HAP-1 (cell line): ENCODE measurements at regions not wholly inside any gene's neighbourhood (a gene's known extent, or its start where the extent isn't known, plus 50 kb on each side); places are given as distances from the start of the nearest gene placed in this dataset.

Experiments
- DNase-seq, 2 experiments: peaks; one replicate each; pipeline ENCODE4 v3.0.0-alpha.2; 2016 to 2020; ENCODE audit warnings: low spot score in 2 of 2
- H3K27me3 ChIP-seq: fragments of 250-450 bp; sonication (Bioruptor Pico); 2 replicates; pipeline ENCODE4 v1.5.1; 2020; ENCODE audit warnings: low read depth, mild to moderate bottlenecking, moderate library complexity
- H3K36me3 ChIP-seq: fragments of 250-450 bp; sonication (Bioruptor Pico); replicated peaks from 2 replicates; pipeline ENCODE4 v1.5.1; 2020; ENCODE audit warnings: mild to moderate bottlenecking
- H3K4me1 ChIP-seq: fragments of 250-450 bp; sonication (Bioruptor Pico); 2 replicates; pipeline ENCODE4 v1.5.1; 2020; ENCODE audit warnings: mild to moderate bottlenecking
- H3K4me3 ChIP-seq: fragments of 250-450 bp; sonication (Bioruptor Pico); 2 replicates; pipeline ENCODE4 v1.5.1; 2020; ENCODE audit warnings: mild to moderate bottlenecking, moderate library complexity
- H3K9me3 ChIP-seq: fragments of 250-450 bp; sonication (Bioruptor Pico); 2 replicates; pipeline ENCODE4 v1.5.1; 2020; ENCODE audit warnings: mild to moderate bottlenecking, moderate library complexity
- in situ Hi-C: fragments of 300-500 bp; cut with MboI; formaldehyde crosslinking; loops from 3 replicates; pipeline ENCODE4 v1.14.3; 2020; ENCODE audit warnings: low sequenced_read_pairs, inconsistent platforms, mixed read lengths

DNA sequence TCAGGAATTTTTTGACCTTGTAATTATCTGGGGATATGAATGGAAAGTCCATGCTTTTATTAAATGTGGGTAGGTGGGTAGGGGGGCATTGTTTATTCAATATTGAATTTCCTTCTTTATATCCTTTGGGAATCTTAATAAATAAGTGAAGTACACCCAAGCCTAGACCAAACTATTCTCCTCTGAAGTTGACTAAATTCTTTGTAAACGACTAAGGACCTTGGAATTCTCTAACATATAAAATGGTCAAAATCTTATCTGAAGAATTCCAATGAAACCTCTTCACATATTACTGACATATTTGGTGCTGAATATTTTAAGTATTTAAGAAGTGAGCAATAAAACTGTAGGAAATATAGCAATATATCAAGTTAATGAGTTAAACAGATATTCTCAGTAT, 1432.1 kb upstream of the GBE1 start:
- no peaks in the 10 kb centered on the region for H3K27me3 ChIP-seq
- H3K4me3 ChIP-seq: no peak overlapping the region
- no peaks in the 10 kb centered on the region for H3K36me3 ChIP-seq
- no peaks in the 10 kb centered on the region for H3K9me3 ChIP-seq
- in situ Hi-C loops: no loop called here
- H3K4me1 ChIP-seq: no peaks in the 10 kb centered on the region
- DNase-seq: no peak

DNA sequence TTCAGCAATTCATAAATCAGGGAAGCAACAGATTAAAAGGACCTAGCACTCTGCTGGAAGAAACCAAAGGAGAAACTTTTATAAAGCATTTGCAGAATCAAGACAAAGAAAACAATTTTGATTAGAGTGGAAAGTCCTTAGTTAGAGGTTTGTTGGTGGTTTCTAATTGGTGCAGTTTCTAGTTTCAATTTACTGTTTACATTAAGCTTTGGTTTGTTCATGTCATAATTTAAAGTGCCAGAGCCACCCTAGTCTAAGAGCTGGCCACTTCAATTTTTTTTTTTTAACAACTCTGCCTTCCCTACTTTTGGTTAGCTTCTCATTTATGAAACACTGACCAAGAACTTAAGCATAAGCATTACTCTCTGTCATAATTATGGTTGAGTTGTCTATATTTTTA, 1428.2 kb upstream of the GBE1 start:
- DNase-seq: no peak
- H3K27me3 ChIP-seq: no peaks in the 10 kb centered on the region
- H3K36me3 ChIP-seq: no peaks in the 10 kb centered on the region
- H3K4me3 ChIP-seq: no peak overlapping the region
- H3K4me1 ChIP-seq: no peaks in the 10 kb centered on the region
- no peaks in the 10 kb centered on the region for H3K9me3 ChIP-seq
- in situ Hi-C loops: no loop called here

DNA sequence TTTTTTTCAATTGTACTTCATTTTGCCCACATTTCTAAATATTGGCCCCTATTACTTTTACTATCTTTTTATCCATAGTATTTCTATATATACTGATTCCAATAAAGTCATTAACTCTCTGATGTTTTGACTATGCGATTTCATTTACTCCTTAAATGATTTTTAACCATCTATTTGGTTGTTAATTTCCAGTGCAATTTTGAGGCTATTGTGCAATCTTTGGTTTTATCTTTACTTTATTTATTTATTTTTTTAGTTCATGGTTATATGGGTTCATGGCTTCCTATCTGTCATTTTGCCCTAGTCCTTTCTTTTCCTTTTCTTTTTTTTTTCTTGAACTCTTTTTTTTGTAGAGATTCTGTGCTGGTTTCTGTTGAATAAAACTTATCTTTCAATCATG, 1408.0 kb upstream of the GBE1 start:
- no peaks in the 10 kb centered on the region for H3K36me3 ChIP-seq
- in situ Hi-C loops: no loop called here
- no peaks in the 10 kb centered on the region for H3K4me1 ChIP-seq
- H3K27me3 ChIP-seq: no peaks in the 10 kb centered on the region
- no peak for DNase-seq
- H3K9me3 ChIP-seq: no peaks in the 10 kb centered on the region
- no peak overlapping the region for H3K4me3 ChIP-seq

DNA sequence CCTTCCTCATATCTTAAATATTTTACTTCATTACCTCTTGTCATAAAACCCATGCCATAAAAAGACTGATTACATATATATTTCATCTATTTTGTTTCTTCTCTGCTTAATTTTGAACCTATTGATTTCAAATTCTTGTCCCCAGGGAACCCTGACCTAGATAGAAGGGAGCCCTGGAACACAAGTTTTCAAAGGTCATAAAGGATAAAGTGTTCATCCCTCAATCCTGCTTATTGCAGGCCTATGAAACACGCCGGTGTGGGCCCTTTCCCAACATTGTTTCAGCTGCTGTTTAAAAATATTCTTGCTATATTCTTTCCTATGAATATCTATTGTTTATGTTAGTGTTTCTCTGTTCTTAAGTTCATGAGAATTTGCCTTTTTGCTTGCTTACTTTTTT, 1389.5 kb upstream of the GBE1 start:
- Histone ChIP-seq H3K4me1 (no peaks in the 10 kb centered on the region), H3K27me3 (no peaks in the 10 kb centered on the region), H3K36me3 (no peaks in the 10 kb centered on the region), H3K9me3 (no peaks in the 10 kb centered on the region), H3K4me3 (no peak overlapping the region)
- DNase-seq: no peak
- in situ Hi-C loops: no loop called here

DNA sequence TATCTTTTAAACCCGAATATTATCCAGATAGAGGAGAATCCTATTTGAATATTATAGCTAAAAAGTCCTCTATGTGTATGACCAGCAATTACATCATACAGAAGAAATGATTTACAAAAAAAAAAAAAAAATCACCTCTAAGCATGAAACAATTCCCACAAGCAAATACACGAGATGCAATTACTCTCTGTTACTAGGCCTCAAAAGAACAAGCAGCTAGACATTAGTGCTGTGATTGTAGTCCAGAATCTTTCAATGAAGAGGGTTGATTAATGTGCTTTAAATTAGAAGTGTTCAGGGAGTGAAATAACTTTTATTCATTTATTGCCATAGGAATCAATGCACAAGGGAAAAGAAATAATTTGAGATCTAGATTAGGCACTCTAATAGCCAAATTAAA, 1379.5 kb upstream of the GBE1 start:
- in situ Hi-C loops: no loop called here
- Histone ChIP-seq H3K9me3 (no peaks in the 10 kb centered on the region), H3K4me3 (no peak overlapping the region), H3K36me3 (no peaks in the 10 kb centered on the region), H3K4me1 (no peaks in the 10 kb centered on the region), H3K27me3 (no peaks in the 10 kb centered on the region)
- no peak for DNase-seq

DNA sequence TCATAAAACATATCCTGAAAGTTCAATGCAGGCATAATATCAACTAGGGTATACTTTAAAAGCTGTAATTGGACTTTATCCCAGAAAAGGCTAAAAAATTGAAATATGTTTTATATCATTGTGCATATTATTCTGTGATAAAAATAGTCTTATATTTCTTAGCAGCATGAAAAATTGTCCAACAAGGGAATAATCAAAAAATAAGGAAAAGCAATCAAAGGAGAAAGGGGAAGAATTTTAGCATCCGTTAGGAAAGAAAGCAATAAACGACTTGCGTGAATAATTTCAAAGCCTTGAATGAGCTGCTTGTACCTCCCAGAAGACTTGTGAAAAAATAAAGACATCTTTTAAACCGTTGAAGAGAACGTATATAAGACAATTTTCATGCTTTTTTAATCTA, 1369.8 kb upstream of the GBE1 start:
- DNase-seq: no peak
- H3K4me3 ChIP-seq: no peak overlapping the region
- no peaks in the 10 kb centered on the region for H3K4me1 ChIP-seq
- H3K36me3 ChIP-seq: no peaks in the 10 kb centered on the region
- H3K9me3 ChIP-seq: no peaks in the 10 kb centered on the region
- in situ Hi-C loops: no loop called here
- H3K27me3 ChIP-seq: no peaks in the 10 kb centered on the region

DNA sequence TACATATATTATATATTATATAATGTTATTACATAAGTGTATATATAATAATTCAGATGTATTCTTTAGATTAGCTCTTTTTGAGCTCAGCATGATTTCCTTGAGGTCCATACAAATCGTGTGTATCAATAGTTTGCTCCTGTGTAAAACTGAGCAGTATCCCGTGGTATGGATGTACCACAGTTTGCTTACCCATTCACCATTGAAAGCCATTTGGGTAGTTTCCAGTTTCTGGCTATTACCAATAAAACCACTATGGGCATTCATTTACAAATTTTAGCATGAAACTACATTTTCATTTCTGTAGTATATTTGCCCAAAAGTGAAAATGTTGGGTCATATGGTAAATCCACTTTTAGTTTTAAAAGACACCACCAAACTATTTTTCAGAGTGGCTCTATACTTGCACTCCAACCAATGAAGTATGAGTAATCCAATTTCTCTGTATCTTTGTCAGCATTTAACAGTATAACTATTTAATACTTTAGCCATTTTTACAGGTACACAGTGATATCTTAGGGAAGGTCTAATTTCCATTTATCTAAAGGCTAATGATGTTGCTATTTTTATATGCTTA, 1361.4 kb upstream of the GBE1 start:
- Histone ChIP-seq H3K4me1 (no peaks in the 10 kb centered on the region), H3K4me3 (no peak overlapping the region), H3K9me3 (no peaks in the 10 kb centered on the region), H3K27me3 (no peaks in the 10 kb centered on the region), H3K36me3 (no peaks in the 10 kb centered on the region)
- no peak for DNase-seq
- in situ Hi-C loops: no loop called here

DNA sequence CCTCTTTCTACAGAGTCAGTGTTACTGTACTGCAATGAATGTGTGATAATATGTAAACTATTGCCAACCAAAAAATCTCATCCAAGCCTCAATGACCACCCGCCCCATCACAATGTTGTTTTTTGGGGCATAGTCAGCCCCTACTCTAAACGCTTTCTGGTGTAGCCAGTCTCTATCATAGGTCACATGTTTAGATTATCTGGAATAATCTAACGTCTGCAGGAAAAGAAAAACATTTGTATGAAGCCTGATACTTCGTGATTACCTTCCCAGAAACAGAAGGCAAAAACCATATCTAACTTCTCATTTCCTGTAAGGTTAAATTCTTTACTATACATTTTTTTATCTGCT, 1331.8 kb upstream of the GBE1 start:
- Histone ChIP-seq H3K36me3 (no peaks in the 10 kb centered on the region), H3K4me3 (no peak overlapping the region), H3K4me1 (no peaks in the 10 kb centered on the region), H3K9me3 (no peaks in the 10 kb centered on the region), H3K27me3 (no peaks in the 10 kb centered on the region)
- DNase-seq: no peak
- in situ Hi-C loops: no loop called here

DNA sequence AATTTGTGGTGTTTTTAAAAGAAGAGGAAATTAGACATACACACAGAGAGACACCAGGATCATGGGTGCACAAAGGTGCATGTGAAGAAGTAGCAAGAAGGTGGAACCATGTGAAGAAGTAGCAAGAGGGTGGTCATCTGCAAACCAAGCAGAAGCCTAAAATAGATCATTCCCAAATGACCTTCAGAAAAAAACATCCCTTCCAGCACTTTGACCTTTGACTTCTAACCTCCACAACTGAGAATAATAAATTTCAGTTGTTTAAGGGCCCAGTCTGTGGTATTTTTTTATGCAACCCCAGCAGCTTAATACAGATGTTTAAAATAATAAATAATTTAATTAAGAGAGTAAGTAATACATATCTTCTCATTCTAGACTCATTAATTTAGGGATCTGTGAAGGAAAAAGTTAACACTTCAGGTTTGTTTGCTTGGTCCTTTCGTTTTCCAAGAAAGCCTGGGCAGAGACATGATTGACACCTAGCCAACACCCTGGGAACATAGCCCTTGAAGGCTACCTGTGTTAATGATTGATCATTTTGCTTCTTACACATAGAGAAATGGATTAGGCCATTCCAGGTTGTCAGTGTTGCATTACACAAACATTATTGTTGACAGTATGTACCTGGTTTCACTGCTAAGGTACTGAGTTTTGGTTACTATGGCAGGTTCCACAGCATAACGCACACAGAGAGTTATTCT, 1331.2 kb upstream of the GBE1 start:
- Histone ChIP-seq H3K27me3 (no peaks in the 10 kb centered on the region), H3K4me3 (no peak overlapping the region), H3K9me3 (no peaks in the 10 kb centered on the region), H3K36me3 (no peaks in the 10 kb centered on the region), H3K4me1 (no peaks in the 10 kb centered on the region)
- DNase-seq: no peak
- in situ Hi-C loops: no loop called here

DNA sequence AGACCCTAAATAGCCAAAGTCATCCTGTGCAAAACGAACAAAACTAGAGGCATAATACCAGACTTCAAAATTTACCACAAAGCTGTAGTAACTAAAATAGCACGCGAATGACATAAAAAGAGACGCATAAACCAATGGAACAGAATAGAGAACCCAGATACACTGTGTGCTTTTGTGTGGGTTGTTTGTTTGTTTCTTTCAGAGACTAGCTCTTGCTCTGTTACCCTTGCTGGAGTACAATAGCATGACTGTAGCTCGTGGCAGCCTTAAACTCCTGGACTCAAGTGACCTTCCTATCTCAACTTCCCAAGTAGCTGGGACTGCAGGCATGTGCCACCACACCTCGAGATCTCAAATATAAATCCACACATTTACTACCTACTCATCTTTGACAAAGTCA, 1314.6 kb upstream of the GBE1 start:
- no peak for DNase-seq
- Histone ChIP-seq H3K9me3 (no peaks in the 10 kb centered on the region), H3K36me3 (no peaks in the 10 kb centered on the region), H3K27me3 (no peaks in the 10 kb centered on the region), H3K4me3 (no peak overlapping the region), H3K4me1 (no peaks in the 10 kb centered on the region)
- in situ Hi-C loops: no loop called here

DNA sequence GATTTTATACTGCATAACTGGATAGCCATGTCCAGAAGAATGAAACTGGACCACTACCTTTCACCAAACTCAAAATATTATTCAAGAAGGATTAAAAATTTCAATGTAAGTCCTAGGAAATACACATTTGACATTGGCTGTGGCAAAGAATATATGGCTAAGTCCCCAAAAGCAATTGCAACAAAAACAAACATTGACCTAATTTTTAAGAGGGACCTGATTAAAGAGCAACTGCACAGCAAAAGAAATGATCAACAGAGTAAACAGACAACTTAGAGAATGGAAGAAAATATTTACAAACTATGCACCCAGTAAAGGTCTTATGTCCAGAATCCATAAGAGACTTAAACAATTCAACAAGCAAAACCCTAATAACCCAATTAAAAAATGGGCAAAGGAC, 1313.0 kb upstream of the GBE1 start:
- Histone ChIP-seq H3K4me1 (no peaks in the 10 kb centered on the region), H3K36me3 (no peaks in the 10 kb centered on the region), H3K27me3 (no peaks in the 10 kb centered on the region), H3K9me3 (no peaks in the 10 kb centered on the region), H3K4me3 (no peak overlapping the region)
- no peak for DNase-seq
- in situ Hi-C loops: no loop called here

DNA sequence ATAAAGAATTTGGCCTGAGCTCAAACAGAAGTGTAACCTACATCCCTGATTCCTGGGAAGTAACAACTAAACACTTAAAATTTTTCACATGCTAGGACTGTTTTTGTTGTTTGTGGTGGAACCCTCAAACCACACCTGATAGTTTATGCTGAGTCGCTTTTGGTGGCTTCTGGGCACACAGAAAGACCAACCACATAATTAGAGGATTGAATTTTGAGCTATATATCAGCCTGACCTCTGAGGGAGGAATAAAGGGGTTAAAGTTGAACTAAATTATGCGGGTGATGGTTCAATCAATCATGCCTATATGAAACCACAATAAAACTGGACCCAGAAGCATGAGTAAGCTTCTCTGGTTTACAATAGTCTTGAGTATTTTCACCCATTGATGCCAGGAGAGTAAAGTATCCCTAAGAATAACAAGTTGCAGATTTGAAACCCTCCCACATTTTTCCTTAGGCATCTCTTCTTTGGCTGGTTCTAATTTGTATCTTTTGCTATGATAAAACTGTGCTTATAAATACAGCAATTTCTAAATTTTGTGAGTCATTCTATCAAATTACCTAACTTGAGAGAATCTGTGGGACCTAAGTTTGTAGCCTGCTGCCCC, 1304.5 kb upstream of the GBE1 start:
- in situ Hi-C loops: no loop called here
- Histone ChIP-seq H3K4me1 (no peaks in the 10 kb centered on the region), H3K27me3 (no peaks in the 10 kb centered on the region), H3K36me3 (no peaks in the 10 kb centered on the region), H3K4me3 (no peak overlapping the region), H3K9me3 (no peaks in the 10 kb centered on the region)
- DNase-seq: no peak

DNA sequence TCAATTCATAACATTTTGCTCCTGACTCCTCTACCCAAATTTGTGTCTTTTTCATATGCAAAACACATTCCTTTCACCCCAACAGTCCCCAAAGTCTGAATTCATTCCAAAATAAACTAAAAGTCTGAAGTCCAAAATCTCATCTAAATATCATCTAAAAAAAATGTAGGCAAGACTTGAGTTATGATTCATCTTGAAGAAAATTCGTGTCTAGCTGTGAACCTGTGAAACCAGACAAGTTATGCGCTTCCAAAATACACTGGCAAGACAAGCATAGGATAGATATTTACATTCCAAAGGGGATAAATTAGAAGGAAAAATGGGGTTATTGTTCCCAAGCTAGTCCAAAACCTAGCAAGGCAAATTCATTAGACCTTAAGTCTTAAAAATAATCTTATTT, 1302.0 kb upstream of the GBE1 start:
- Histone ChIP-seq H3K9me3 (no peaks in the 10 kb centered on the region), H3K4me3 (no peak overlapping the region), H3K4me1 (no peaks in the 10 kb centered on the region), H3K27me3 (no peaks in the 10 kb centered on the region), H3K36me3 (no peaks in the 10 kb centered on the region)
- in situ Hi-C loops: no loop called here
- no peak for DNase-seq

DNA sequence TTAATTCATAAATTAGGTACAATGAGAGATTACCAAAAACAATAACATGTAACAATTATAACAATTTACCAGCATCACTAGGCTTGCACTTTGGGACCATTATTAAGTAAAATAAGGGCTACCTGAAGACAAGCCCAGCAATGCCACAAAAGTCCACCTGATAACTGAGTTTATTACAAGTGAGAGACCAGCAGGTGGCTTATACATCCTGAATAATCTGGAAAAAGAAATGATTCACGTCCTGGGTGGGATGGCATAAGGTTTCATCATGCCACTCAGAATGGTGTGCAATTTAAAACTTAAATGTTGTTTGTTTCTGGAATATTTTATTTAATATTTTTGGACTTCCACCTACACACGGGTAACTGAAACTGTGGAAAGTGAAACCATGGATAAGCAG, 1287.1 kb upstream of the GBE1 start:
- in situ Hi-C loops: no loop called here
- Histone ChIP-seq H3K4me3 (no peak overlapping the region), H3K36me3 (no peaks in the 10 kb centered on the region), H3K9me3 (no peaks in the 10 kb centered on the region), H3K27me3 (no peaks in the 10 kb centered on the region), H3K4me1 (no peaks in the 10 kb centered on the region)
- no peak for DNase-seq

DNA sequence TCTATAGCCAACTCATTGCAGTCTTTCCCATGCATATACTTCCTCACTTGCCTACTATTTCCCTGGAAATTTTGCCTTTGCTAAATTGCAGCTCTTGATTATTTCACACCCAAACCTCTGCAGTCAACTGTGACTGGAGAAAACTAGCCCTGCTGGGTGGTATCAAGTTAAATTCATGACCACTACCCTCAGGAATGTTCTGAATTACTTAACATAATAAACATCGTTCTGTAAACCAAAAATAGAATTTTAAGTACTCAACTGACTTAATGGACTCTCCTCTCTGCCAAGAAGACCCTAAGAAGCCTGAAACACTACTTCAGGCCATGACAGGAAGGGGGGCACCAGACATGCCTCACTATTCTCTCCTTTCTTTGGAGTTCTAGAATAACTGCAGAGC, 1278.0 kb upstream of the GBE1 start:
- in situ Hi-C loops: no loop called here
- no peaks in the 10 kb centered on the region for H3K27me3 ChIP-seq
- no peaks in the 10 kb centered on the region for H3K9me3 ChIP-seq
- no peaks in the 10 kb centered on the region for H3K36me3 ChIP-seq
- H3K4me3 ChIP-seq: no peak overlapping the region
- no peaks in the 10 kb centered on the region for H3K4me1 ChIP-seq
- DNase-seq: no peak
